Hematopoietic multipotent progenitor cell treated with erythropoietin and hydrocortisone succinate and interleukin-3 and kit ligand, for 15 days (in vitro differentiated cells): ENCODE measurements at regions not wholly inside any gene's neighbourhood (a gene's known extent, or its start where the extent isn't known, plus 50 kb on each side); places are given as distances from the start of the nearest gene placed in this dataset.
"Not testable (repeated sequence)": the region's sequence is repeated elsewhere in the genome, so short reads cannot be mapped to it uniquely, and the experiment has no call there.

Experiments
- DNase-seq: peaks from one replicate; pipeline ENCODE4 v3.0.0-alpha.2; 2015; ENCODE audit warnings: low spot score

DNA sequence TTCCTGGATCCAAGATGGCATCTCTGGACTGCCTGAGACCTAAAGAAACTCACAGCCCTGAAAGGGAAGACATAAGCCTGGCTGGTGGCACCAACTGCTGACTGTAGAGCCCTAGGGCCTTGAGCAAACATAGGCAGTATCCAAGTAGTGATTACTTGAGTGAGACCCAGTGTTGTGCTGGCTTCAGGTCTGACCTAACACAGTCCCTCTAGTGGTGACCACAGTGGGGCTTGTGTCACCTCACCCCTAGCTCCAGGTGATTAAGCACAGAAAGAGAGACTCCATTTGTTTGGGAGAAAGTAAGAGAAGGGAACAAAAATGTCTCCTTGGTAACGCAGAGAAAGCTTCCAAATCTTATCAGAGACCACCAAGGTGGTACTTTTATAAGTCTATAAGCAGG is 496.3 kb upstream of the HTR2C start:
- DNase-seq = no peak

DNA sequence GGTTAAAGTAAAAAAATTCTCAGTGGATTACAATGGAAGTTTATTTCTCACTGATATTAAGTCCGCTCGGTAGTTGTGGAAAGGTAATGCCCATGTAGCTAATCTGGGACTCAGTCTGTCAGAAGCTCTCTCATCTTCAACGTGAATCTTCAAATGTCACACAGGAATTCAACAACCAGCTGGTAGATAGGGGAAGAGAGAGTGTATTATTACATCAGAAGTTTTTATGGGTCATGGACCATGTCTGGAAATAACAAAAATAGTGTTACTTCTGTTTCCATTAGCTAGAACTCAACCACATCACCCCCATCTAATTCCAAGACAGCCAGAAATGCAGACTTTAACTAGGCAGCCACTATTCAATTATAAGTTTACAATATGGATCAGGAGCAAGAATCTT is 506.1 kb upstream of the HTR2C start:
- no peak for DNase-seq

DNA sequence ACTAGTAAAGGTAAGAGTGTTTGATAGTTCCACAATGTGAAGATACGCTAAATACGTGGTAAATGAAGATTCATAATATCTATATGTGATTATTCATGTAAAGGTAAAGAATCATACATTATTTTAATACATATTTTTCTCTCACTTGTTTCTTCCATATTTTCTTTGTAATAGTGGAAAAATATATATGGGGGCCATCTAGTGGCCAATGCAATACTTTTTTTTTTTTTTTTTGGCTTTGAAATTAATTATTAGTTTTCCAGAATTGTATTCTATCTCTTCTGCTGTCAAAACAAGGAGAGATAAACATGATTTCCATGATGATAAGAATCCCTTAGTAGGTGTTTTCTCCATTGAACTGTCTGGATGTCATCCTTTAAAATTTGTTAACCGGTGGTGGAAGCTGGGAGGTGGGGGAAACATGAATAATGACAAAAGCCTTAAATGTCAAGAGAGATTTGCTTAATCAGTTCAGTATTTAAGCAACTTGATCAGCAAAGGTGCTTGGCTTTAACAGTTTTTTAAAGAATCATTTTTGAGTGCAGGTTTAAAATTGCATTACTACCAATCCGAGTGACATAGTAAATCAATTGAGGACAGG is 508.7 kb upstream of the HTR2C start:
- no peak for DNase-seq

DNA sequence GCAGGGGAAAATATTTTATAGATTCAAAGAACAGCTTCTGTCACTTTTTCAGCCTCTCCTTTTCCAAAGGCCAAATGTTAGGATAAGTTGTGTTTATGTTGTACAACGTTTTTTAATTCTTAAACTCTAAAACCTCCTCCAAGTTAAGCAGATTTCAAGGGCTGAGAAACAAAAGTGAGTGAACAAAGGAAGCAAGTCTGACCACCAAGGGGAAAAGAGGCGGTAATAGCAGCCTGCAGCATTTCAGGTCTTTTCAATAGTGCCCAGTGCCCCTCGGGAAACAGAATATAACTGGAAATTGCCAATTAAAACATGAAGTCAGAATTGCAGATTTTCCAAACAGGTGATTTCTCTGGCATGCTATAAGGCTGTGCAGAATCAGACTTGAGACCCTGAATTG is 510.0 kb upstream of the HTR2C start:
- DNase-seq = no peak

DNA sequence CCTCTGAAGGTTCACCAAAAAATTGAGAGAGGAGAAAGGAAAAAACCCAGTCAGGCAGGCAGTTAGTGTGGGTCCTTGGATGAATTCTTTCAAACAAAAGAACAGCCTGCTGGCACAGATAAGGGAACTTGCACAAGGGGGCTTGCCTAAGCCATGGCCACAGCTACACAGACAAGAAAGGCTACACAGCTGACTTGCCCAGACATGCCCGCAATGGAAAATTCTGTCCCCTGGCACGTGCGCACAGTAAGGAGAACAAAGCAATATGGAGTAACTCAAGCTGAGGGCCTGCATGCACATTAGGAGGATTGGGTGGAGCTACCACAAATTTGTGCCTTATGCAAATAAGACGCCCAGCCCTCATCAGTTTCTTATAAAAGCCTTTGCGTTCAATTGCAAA is 512.5 kb upstream of the HTR2C start:
- DNase-seq = no peak

DNA sequence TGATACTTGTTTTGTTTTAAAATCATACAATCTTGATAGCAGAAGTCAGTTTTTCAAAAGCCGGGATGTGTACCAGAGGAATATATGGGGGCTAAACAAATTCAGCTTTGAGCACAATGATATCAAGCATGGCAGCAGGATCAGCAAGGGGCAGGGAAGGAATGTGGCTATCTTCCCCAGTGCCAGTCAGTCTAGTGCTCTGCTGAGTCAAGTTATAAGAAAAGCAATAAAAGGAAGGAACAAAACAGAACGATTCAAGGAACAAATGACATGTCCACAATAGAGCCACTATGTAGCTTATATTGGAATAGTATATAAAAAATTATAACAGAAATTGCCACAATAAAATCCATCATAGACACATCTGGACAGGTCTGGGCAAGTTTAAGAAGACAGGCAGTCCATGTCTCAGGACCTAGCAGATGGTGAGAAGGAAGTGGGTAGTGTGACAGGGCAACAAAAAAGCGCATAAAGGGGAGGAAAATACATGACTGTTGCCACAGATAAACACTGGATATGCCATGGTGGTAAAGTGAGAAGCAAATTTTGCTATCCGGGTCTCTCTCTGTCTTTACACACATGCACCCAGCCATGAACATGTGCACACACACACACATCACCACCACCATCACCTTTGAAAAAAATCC is 518.2 kb upstream of the HTR2C start:
- DNase-seq = no peak

DNA sequence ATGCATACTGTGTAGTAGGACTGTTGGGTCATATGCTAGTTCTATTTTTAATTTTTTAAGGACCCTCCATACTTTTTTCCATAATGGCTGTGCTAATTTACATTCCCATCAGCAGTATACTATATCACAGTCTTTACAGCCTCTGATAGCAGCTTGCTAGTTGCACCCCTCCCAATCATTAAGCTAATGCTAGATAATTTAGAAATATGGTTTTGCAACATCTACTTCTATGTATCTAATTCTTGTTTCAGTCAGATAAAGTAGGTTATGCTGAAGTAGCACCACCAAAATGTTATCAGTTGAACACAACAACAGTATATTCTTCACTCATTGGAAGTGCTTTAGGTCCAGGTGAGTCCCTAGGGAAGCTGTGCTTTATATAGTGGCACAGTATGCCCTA is 522.7 kb upstream of the HTR2C start:
- DNase-seq = no peak

DNA sequence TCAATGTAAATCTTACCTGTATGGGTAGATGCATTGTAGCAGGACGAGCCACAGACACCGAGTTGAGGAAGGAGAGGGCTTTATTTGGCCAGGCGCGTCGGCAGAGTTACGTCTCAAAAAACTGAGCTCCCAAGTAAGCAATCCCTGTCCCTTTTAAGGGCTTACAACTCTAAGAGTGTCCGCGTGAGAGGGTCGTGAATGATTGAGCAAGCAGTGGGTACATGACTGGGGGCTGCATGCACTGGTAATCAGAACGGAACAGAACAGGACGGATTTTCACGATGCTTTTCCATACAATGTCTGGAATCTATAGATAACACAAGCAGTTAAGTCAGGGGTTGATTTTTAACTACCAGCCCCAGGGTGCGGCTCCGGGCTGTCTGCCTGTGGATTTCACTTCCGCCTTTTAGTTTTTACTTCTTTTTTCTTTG is 524.9 kb upstream of the HTR2C start:
- DNase-seq = peak; percentile 20

DNA sequence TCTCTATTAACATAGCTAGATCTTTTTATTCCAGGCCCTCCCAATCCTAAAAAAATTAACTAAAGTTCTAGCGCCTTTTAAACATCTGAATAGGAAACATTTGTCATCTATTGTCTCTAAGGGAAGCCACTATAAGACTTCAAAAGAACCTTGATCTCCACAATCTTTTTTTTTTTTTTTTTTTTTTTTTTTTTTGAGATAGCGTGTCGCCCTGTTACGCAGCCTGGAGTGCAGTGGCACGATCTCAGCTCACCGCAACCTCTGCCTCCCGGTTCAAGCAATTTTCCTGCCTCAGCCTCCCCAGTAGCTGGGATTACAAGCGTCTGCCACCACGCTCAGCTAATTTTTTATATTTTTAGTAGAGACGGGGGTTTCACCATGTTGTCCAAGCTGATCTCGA is 526.5 kb upstream of the HTR2C start:
- DNase-seq = not testable (repeated sequence)

DNA sequence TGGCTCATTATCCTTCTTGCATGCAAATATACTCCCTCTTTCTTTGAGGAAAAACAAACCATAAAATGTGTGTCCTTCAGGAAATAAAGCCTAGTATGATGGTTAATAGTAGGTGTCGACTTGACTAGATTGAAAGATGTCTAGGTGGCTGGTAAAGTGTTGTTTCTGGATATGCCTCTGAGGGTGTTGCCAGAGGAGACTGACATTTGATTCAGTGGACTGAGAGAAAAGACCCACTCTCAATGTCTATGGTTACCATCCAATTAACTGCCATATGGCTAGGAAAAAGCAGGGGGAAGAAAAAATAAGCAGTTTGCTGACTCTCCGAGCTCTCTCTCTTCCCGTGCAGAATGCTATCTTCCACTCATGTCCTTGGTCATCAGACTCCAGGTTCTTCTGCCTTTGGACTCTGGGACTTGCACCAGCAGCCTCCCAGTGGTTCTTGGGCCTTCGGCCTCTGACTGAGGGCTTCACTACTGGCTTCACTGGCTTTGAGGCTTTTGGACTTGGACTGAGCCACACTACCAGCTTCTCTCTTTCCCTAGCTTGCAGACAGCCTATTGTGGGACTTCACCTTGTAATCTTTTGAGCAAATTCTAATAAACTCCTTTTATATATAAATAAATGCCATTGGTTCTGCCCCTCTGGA is 532.1 kb upstream of the HTR2C start:
- DNase-seq = no peak

DNA sequence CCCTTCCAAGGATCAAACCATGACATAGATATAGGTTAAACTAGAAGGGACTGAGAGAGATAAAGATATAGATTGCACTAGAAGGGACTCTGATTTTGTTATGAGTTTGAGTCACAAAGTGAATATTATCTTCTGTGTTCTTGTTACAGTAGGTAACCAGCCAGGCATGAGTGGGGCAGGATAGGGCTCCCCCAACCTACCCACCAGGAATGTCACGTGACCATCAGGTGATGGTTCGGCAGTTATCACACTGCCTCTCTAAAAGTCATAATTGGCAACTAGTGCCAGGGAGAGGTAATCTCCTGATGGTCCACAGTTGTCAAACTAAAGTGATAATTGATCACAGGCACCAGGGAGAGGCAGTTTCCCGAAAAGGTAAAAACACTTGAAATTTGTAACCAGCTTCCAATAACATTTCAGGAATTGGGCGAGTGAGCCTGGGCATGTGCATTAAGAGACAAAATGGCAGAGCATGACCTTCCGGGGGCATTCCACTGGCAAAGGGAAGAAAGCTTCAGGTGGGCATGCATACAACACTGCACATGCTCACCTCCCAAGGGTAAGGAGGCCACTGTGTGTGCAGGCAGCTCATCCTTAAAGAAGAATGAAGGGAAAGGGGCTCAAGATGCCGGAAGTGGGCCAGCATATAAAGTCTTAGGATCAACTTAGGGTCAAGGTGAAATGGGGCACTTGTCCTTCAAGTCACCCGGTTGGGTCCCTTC is 533.6 kb upstream of the HTR2C start:
- DNase-seq = no peak

DNA sequence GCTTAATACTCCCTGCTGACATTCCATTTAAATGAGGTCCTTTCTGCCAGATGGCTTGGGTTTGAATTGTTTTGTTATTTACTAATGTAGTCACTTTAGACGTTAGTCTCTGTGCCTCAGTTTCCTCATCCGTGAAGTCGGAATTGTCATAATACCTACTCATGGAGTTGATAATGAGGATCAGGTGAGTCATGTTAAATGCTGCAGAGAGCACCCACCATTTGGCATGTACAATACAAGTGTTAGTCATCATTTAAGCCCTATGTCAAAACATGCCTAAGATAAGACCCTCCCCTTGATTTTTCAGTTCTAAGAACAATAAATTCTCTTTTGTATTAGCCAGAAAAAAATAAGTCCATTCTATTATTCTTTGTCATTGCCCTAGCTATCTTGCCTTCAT is 534.8 kb upstream of the HTR2C start:
- DNase-seq = no peak

DNA sequence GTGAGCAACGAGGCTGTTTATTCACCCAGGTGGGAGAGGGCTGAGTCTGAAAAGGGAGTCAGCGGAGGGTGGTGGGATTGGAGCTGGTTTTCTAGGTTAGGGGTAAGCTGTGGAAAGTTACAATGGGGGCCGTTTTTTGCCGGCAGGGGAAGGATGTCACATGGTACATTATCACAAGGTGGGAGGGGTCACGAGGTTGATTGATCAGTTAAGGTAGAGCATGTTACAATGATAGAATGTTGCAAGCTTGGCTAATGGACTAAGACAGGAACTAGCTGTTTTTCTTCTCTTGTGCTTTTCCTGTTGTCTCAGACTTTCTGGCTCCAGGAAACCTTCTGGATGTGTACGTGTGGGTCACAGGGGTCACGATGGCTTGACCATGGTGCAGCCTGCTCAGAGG is 536.3 kb upstream of the HTR2C start:
- no peak for DNase-seq

DNA sequence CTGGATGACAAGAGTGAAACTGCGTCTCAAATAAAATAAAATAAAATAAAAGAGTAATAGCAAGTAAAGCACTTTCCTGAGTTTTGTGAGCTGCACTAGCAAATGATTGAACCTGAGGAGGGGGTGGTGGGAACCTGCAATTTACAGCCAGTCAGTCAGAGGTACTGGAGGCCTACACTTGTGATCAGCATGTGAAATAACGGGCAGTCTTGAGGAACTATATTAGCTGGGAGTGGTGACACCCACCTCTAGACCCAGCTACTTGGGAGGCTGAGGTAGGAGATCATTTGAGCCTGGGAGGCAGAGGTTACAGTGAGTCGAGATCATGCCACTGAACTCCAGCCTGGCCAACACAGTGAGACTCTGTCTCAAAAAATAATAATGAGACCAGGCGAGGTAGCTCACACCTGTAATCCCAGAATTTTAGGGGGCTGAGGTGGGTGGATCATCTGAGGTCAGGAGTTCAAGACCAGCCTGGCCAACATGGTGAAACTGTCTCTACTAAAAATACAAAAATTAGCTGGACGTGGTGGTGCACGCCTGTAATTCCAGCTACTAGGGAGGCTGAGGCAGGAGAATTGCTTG is 537.1 kb upstream of the HTR2C start:
- DNase-seq = no peak

DNA sequence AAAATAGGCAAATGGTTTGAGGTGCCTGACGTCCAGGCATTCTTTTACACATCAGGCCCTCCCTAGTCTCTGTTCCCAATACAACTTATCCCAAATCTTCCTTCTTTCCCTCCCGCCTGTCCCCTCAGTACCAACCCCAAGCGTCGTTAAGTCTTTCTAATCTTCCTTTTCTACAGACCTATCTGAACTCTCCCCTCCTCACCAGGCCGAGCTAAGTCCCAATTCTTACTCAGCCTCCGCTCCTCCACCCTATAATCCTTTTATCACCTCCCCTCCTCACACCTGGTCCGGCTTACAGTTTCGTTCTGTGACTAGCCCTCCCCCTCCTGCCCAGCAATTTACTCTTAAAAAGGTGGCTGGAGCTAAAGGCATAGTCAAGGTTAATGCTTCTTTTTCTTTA is 542.4 kb upstream of the HTR2C start:
- DNase-seq = not testable (repeated sequence)

DNA sequence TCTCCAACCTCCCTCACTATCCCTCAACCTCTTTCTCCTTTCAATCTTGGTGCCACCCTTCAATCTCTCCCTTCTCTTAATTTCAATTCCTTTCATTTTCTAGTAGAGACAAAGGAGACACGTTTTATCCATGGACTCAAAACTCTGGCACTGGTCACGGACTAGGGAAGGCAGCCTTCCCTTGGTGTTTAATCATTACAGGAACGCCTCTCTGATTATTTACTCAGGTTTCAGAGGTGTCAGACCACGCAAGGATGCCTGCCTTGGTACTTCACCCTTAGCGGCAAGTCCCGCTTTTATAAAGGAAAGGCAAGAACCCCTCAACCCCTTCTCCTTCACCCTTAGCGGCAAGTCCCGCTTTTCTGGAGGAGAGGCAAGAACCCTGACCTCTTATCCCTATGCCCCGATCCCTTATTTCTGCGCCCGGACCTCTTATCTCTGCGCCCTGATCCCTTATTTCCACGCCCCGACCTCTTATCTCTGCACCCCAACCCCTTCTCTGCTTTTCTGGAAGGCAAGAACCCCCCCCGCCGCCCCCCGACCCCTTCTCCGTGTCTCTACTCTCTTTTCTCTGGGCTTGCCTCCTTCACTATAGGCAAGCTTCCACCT is 543.1 kb upstream of the HTR2C start:
- DNase-seq = not testable (repeated sequence)

DNA sequence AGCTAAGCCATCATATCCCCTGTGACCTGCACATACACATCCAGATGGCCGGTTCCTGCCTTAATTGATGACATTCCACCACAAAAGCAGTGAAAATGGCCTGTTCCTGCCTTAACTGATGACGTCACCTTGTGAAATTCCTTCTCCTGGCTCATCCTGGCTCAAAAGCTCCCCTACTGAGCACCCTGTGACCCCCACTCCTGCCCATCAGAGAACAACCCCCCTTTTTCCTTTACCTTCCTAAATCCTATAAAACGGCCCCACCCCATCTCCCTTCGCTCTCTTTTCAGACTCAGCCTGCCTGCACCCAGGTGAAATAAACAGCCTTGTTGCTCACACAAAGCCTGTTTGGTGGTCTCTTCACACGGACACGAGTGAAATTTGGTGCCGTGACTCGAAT is 543.8 kb upstream of the HTR2C start:
- not testable (repeated sequence) for DNase-seq

DNA sequence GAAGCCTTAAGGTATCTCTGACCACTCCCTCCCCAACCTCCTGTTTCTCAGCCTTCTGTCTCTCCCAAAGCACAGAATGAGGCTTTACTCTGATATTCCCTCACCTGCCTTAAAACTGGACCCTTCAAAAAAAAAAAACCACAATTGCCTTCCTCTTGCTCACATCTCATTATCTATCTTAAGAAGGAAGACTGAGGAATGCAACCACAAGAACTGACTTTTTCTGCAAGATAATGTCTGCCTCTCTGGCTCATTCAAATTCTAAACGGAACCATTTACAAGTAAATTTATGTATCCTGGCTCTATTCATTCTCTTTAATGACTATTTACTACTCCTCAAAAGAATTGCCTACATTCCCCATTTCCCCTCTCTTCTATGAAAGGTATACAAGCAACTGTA is 545.5 kb upstream of the HTR2C start:
- no peak for DNase-seq

DNA sequence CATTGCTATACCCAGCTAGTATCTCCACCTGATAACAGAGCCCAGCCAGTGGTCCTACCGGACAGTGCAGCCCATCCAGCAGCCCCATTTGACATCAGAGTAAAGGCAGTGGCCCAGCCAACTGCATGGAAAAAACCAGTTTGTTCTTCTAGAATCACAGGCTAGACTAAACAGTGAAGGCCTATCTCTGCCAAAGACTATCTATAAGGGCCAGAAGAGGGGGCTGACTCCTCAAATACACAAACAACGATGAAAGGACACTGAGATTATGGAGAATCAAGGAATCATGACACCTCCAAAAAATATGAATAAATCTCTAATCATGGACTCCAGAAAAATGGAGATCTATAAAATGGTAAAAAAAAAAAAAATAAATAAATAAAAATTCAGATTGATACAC is 546.4 kb upstream of the HTR2C start:
- no peak for DNase-seq

DNA sequence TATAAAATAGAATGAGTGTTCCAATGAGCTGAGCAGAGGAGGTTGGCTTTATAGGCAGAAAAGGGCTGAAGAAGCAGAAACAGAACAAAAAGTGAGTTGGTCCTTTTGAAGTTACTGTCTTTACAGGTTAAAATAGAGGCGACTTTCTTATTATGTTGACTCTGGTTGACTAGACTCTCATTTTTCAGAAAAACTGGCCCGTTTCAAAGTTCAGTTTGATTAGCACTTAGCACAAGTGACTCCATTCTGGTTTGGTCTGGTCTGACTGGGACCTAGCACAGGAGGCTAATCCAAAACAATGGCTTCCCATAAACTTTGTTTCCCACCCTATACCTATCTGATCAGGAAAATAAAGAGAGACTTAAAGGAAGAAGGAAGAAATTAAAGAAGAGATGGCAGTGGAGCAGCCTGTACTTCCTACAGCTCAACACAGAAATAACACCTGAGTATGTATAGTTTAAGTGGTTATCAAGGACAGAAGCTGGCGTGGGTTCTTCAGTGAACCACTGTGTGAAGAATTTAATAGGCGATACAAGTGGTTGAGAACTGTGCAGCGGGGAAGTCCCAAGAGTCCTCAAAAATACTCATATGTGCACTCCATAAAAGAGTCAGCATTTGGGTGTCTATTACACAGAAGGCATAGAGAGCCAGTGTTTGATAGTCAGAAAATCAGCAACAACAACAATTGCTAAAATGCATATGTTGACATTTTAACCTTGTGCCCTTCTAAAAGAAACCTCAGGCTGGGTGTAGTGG is 554.8 kb upstream of the HTR2C start:
- no peak for DNase-seq

DNA sequence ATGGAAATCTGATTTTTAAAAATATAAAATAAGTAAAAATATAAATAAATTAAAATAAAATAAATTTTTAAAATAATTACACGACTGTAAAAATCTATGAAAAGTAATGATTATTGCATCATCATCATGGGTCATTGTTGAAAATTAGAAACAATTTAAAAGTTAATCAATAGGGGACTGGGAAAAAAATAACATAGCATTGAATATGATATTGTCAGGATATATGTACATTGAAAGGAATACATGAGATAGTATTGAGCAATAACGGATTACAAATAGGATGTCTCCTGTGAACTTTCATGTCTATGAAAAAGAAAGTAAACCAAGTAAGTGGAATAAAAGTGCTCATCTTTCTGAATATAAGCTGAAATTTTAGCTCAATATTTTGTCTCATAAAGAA is 566.8 kb upstream of the HTR2C start:
- no peak for DNase-seq

DNA sequence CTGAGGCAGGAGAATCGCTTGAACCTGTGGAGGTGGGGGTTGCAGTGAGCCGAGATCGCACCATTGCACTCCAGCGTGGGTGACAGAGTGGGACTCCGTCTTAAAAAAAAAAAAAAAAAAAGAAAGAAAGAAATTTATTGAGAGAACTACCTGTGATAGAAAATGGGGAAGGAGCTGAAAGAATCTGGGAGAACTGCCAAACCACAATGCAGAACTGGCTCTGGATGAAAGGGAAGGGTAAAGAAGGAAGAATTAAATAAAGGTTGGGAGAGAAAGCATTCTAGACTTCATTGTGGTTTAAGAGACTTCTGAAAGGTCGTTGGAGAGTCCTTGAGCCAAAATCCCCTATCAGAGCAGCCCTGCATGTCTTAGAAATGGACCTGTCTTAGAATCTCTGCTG is 567.9 kb upstream of the HTR2C start:
- no peak for DNase-seq
